Osteocyte (in vitro differentiated cells): ENCODE measurements at regions not wholly inside any gene's neighbourhood (a gene's known extent, or its start where the extent isn't known, plus 50 kb on each side); places are given as distances from the start of the nearest gene placed in this dataset.

Experiments
- DNase-seq: peaks from one replicate; pipeline ENCODE4 v3.0.0; 2021; ENCODE audit warnings: mixed read lengths; ENCODE audit not compliant: unreplicated experiment; ENCODE audit errors: extremely low spot score
- H3K27ac Mint-ChIP-seq: one replicate; pipeline ENCODE4 v1.8.0; 2021; ENCODE audit warnings: mild to moderate bottlenecking, mixed read lengths; ENCODE audit not compliant: unreplicated experiment
- H3K27me3 Mint-ChIP-seq: one replicate; pipeline ENCODE4 v1.8.0; 2021; ENCODE audit warnings: mixed read lengths; ENCODE audit not compliant: unreplicated experiment
- H3K36me3 Mint-ChIP-seq: one replicate; pipeline ENCODE4 v1.8.0; 2021; ENCODE audit warnings: mixed read lengths; ENCODE audit not compliant: unreplicated experiment
- H3K4me1 Mint-ChIP-seq: one replicate; pipeline ENCODE4 v1.8.0; 2021; ENCODE audit warnings: mixed read lengths; ENCODE audit not compliant: unreplicated experiment
- H3K4me3 Mint-ChIP-seq: one replicate; pipeline ENCODE4 v1.8.0; 2021; ENCODE audit warnings: mild to moderate bottlenecking, moderate library complexity, mixed read lengths; ENCODE audit not compliant: unreplicated experiment
- H3K9me3 Mint-ChIP-seq: one replicate; pipeline ENCODE4 v1.8.0; 2021; ENCODE audit warnings: mixed read lengths; ENCODE audit not compliant: unreplicated experiment
- TF ChIP-seq, protein P1 (sequence below): fragments of 200-600 bp; sonication (generic); IDR thresholded peaks from 2 replicates; pipeline ENCODE4 v1.5.0; 2021; ENCODE audit warnings: antibody characterized with exemption, mild to moderate bottlenecking, moderate library complexity

DNA sequence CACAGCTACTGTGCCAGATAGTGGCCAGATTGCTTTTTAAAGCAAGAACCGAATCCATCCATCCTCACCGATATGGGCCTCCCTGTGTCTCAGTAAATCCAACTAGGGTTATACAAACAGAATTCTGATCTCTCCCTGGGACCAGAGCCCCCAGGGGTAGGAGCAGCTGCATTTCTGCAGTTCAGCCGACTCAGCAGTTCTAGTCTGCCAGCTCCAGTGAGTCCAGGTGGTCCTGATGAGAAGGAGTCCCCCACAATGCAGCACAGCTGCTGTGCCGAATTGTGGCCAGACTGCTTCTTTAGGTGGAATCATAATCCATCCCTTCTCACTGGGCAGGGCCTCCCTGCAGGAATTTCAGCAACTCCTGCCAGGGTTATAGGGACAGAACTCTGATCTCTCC lies 532.9 kb downstream of the ACTRT1 start:
- no peaks in the 10 kb centered on the region for H3K36me3 Mint-ChIP-seq
- DNase-seq = no peak

GRCh38 chrX:127490000-127490399 lies 562.2 kb downstream of the ACTRT1 start:
- DNase-seq = no peak
- TF ChIP-seq, protein P1, sequence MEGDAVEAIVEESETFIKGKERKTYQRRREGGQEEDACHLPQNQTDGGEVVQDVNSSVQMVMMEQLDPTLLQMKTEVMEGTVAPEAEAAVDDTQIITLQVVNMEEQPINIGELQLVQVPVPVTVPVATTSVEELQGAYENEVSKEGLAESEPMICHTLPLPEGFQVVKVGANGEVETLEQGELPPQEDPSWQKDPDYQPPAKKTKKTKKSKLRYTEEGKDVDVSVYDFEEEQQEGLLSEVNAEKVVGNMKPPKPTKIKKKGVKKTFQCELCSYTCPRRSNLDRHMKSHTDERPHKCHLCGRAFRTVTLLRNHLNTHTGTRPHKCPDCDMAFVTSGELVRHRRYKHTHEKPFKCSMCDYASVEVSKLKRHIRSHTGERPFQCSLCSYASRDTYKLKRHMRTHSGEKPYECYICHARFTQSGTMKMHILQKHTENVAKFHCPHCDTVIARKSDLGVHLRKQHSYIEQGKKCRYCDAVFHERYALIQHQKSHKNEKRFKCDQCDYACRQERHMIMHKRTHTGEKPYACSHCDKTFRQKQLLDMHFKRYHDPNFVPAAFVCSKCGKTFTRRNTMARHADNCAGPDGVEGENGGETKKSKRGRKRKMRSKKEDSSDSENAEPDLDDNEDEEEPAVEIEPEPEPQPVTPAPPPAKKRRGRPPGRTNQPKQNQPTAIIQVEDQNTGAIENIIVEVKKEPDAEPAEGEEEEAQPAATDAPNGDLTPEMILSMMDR = no peak
- Mint-ChIP-seq H3K27ac (no peak overlapping the region), H3K4me1 (no peaks in the 10 kb centered on the region), H3K27me3 (no peaks in the 10 kb centered on the region), H3K4me3 (no peak overlapping the region), H3K36me3 (no peaks in the 10 kb centered on the region), H3K9me3 (peaks cover 55% of the 10 kb centered on the region)

More for the DNA sequence above, 532.9 kb downstream of the ACTRT1 start:
- H3K4me3 Mint-ChIP-seq = no peak overlapping the region
- H3K4me1 Mint-ChIP-seq = no peaks in the 10 kb centered on the region
- H3K27ac Mint-ChIP-seq = no peak overlapping the region
- peaks cover 53% of the 10 kb centered on the region for H3K9me3 Mint-ChIP-seq
- TF ChIP-seq, protein P1 = no peak
- H3K27me3 Mint-ChIP-seq = no peaks in the 10 kb centered on the region

DNA sequence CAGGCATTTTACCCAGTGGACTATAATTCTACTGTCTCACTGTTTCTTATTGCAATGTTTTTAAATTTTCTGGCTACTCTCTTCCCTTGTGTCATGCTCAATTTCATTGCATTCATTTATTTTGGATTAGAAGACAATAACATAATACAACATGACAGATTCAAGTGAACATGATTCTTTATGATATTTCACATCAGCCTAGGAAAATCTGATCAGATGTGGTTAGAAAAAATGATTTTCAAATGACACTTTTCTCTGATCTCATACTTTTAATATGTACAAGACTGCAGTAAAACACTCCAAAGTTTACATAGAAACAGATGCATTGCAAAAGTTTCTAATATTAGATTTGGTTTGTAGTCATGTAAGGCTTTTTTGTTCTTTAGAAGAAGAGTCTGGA lies 586.0 kb downstream of the ACTRT1 start:
- TF ChIP-seq, protein P1 = no peak
- no peak for DNase-seq
- no peak overlapping the region for H3K4me3 Mint-ChIP-seq
- H3K9me3 Mint-ChIP-seq = peaks cover 23% of the 10 kb centered on the region
- H3K36me3 Mint-ChIP-seq = no peaks in the 10 kb centered on the region
- no peaks in the 10 kb centered on the region for H3K4me1 Mint-ChIP-seq
- H3K27ac Mint-ChIP-seq = no peak overlapping the region
- H3K27me3 Mint-ChIP-seq = no peaks in the 10 kb centered on the region

- TF ChIP-seq, protein P1 = no peak
- no peak overlapping the region for H3K27ac Mint-ChIP-seq
- H3K36me3 Mint-ChIP-seq = no peaks in the 10 kb centered on the region
- no peak for DNase-seq
- H3K9me3 Mint-ChIP-seq = peaks cover 39% of the 10 kb centered on the region
- no peaks in the 10 kb centered on the region for H3K27me3 Mint-ChIP-seq
- H3K4me1 Mint-ChIP-seq = no peaks in the 10 kb centered on the region
- H3K4me3 Mint-ChIP-seq = no peak overlapping the region
Measured at GRCh38 chrX:127459790-127460189, 592.4 kb downstream of the ACTRT1 start.

DNA sequence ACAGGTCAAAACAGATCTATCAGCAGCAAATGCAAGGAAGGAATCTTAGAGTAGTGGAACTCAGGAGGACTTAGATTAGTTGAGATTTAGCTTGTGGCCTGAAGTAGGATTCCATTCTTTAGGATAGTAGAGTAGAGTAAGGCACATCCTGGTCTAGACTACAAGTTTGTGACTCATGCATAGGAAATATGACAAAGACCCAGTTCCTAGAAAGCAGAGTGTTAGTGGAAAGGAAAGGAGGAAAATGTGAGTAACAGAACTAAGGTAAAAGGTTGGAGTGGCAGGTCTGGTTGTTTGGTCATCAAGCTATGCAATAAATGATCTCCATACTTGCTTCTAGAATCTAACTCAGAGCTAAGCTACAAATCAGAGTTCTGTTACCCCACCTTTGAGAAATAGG lies 595.0 kb downstream of the ACTRT1 start:
- no peaks in the 10 kb centered on the region for H3K4me1 Mint-ChIP-seq
- no peak overlapping the region for H3K27ac Mint-ChIP-seq
- no peak overlapping the region for H3K4me3 Mint-ChIP-seq
- H3K9me3 Mint-ChIP-seq = peaks cover 40% of the 10 kb centered on the region
- TF ChIP-seq, protein P1 = no peak
- no peaks in the 10 kb centered on the region for H3K27me3 Mint-ChIP-seq
- DNase-seq = no peak
- H3K36me3 Mint-ChIP-seq = no peaks in the 10 kb centered on the region
